ENCODE measurements at regions not wholly inside any gene's neighbourhood (a gene's known extent, or its start where the extent isn't known, plus 50 kb on each side); places are given as distances from the start of the nearest gene placed in this dataset.

DNA sequence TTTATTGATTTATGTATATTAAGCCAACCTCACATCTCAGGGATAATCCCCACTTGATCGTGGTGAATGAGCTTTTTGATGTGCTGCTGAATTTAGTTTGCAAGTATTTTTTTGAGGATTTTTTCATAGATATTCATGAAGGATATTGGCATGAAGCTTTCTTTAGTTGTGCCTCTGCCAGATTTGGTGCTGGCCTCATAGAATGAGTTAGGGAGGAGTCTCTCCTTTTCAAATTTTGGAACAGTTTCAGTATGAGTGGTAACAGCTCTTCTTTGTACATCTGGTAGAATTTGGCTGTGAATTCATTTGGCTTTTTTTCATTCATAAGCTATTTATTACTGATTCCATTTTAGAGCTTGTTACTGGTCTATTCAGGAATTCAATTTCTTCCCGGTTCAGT, 197.2 kb upstream of the NDST4 start:
- H3K4me3 ChIP-seq: no peak overlapping the region

DNA sequence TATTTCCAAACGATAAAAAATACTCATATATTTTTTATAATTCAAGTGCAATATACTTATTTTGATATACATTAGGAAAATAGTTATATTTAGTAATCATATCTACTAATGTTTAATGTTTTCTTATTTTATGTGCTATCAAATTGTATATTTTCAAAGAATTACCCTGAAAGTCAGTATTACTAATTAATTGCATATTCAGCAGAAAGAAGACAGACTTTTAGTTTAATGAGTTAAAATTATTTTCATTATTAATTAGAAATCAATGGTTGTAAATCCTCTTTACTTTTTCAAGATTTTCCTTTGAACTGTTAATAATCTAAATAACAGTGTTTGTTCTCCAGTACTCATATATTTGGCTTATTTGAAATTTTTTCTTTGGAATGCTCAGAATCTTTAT, 181.3 kb upstream of the NDST4 start:
- Histone ChIP-seq H3K27ac (no peak overlapping the region), H3K9me3 (no peaks in the 10 kb centered on the region), H3K4me3 (no peak overlapping the region), H3K4me1 (no peaks in the 10 kb centered on the region), H3K36me3 (ENCODE audit: low read depth, missing control alignments) (no peaks in the 10 kb centered on the region), H3K27me3 (no peaks in the 10 kb centered on the region)
- intact Hi-C loops (cut with DNase I; ENCODE audit: low total_unique reads): no loop called here
- TF ChIP-seq POLR2A (IDR thresholded peaks at IDR 0.05): no peak
- TF ChIP-seq CTCF (IDR thresholded peaks at IDR 0.05): no peak
- DNase-seq: no peak
- WGBS, 2 donors: 63 to 74% methylated on average over 1 of the region's 1 CpG

More for the DNA sequence above, 197.2 kb upstream of the NDST4 start:
- WGBS, 2 donors: 72 to 79% methylated on average over 2 of the region's 2 CpGs
- no peak for DNase-seq
- Histone ChIP-seq H3K9me3 (no peaks in the 10 kb centered on the region), H3K27me3 (no peaks in the 10 kb centered on the region), H3K4me1 (no peaks in the 10 kb centered on the region), H3K36me3 (ENCODE audit: low read depth, missing control alignments) (no peaks in the 10 kb centered on the region), H3K27ac (no peak overlapping the region)
- intact Hi-C loops (cut with DNase I; ENCODE audit: low total_unique reads): no loop called here
- TF ChIP-seq POLR2A (IDR thresholded peaks at IDR 0.05): no peak
- TF ChIP-seq CTCF (IDR thresholded peaks at IDR 0.05): no peak

- no peaks in the 10 kb centered on the region for H3K27me3 ChIP-seq
- H3K36me3 ChIP-seq (ENCODE audit: low read depth, missing control alignments): no peaks in the 10 kb centered on the region
- TF ChIP-seq POLR2A (IDR thresholded peaks at IDR 0.05): no peak
- no peak for TF ChIP-seq CTCF (IDR thresholded peaks at IDR 0.05)
- no peak for DNase-seq
- no peaks in the 10 kb centered on the region for H3K4me1 ChIP-seq
- H3K9me3 ChIP-seq: no peaks in the 10 kb centered on the region
- intact Hi-C loops (cut with DNase I; ENCODE audit: low total_unique reads): no loop called here
- H3K4me3 ChIP-seq: no peak overlapping the region
- WGBS, 2 donors: 91 to 98% methylated on average over 1 of the region's 1 CpG
- no peak overlapping the region for H3K27ac ChIP-seq
Measured at GRCh38 chr4:115293093-115293462, 179.7 kb upstream of the NDST4 start.

DNA sequence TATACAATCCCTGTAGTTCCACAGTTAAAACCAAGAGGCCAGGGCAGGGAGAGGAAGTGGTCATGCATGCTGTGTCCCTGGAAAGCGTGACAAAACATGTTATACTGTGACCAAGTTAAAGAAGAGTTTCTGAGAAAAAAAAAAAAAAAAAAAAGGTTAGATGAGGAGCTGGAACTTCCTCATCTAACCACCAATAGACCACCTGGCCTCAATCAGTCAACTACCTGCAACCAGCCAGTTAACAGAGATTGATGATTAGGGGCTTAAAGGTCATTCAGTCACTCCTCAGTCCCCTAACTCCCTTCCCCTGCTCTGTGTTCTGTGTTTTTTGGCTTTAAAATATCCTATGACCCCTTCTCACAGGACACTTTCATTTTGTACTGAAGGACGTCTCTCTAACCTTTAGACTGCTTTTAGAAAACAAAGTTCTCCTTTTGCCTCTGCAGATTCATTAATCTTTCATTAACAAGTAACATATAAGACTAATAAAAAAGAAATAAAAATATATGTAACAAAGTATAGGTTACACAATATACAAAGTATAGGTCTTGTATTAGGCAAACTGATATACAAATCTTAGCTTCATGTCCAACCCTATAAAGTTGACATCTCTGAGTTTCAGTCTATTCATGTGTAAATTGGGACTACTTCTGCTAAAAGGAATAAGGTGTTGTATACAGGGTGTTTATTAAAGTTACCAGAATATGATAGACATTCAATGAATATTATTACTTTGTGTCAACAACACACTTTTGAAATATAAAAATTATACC, 179.1 kb upstream of the NDST4 start:
- 48 to 51% methylated on average over 2 of the region's 2 CpGs for WGBS, 2 donors
- no peak for DNase-seq
- Histone ChIP-seq H3K36me3 (ENCODE audit: low read depth, missing control alignments) (no peaks in the 10 kb centered on the region), H3K9me3 (no peaks in the 10 kb centered on the region), H3K4me1 (no peaks in the 10 kb centered on the region), H3K4me3 (no peak overlapping the region), H3K27me3 (no peaks in the 10 kb centered on the region), H3K27ac (no peak overlapping the region)
- intact Hi-C loops (cut with DNase I; ENCODE audit: low total_unique reads): no loop called here
- TF ChIP-seq CTCF (IDR thresholded peaks at IDR 0.05): no peak
- no peak for TF ChIP-seq POLR2A (IDR thresholded peaks at IDR 0.05)

DNA sequence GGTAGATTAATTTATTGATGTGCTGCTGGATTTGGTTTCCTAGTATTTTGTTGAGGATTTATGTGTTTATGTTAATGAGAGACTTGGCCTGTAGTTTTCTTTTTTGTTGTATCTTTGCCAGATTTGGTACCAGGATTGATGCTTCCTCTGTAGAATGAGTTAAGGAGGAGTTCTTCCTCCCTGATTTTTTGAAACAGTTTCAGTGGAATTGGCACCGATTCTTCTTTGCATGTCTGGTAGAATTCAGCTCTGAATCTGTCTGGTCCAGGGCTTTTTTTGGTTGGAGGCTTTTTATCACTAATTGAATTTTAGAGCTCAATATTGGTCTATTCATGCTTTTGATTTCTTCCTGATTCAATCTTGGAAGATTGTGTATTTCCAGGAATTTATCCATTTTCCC, 174.0 kb upstream of the NDST4 start:
- Histone ChIP-seq H3K9me3 (no peaks in the 10 kb centered on the region), H3K27me3 (no peaks in the 10 kb centered on the region), H3K4me3 (no peak overlapping the region), H3K4me1 (no peaks in the 10 kb centered on the region), H3K27ac (no peak overlapping the region), H3K36me3 (ENCODE audit: low read depth, missing control alignments) (no peaks in the 10 kb centered on the region)
- 42 to 47% methylated on average over 1 of the region's 1 CpG for WGBS, 2 donors
- TF ChIP-seq POLR2A (IDR thresholded peaks at IDR 0.05) (no peak), CTCF (IDR thresholded peaks at IDR 0.05) (no peak)
- no peak for DNase-seq
- intact Hi-C loops (cut with DNase I; ENCODE audit: low total_unique reads): no loop called here
